Mesendoderm (in vitro differentiated cells): ENCODE measurements at regions not wholly inside any gene's neighbourhood (a gene's known extent, or its start where the extent isn't known, plus 50 kb on each side); places are given as distances from the start of the nearest gene placed in this dataset.

Source experiments
- DNase-seq: peaks from one replicate; pipeline ENCODE4 v3.0.0; 2013
- H2AK5ac ChIP-seq: 2 replicates; pipeline ENCODE4 v1.6.1; 2013; ENCODE audit warnings: low read length, inconsistent platforms
- H2BK120ac ChIP-seq: 2 replicates; pipeline ENCODE4 v1.6.1; 2013; ENCODE audit warnings: low read depth, mild to moderate bottlenecking, low read length, moderate library complexity, mixed read lengths
- H2BK15ac ChIP-seq: replicated peaks from 2 replicates; pipeline ENCODE4 v1.6.1; 2013; ENCODE audit warnings: low read depth, mild to moderate bottlenecking, moderate library complexity
- H2BK5ac ChIP-seq: 2 replicates; pipeline ENCODE4 v1.6.1; 2013; ENCODE audit warnings: low read length, inconsistent platforms
- H3K18ac ChIP-seq: 2 replicates; pipeline ENCODE4 v1.6.1; 2013; ENCODE audit warnings: mild to moderate bottlenecking, low read length, mixed read lengths
- H3K23ac ChIP-seq: one replicate; pipeline ENCODE4 v1.6.1; 2013; ENCODE audit warnings: low read length
- H3K27ac ChIP-seq: 2 replicates; pipeline ENCODE4 v1.5.1; 2013; ENCODE audit warnings: low read depth, mild to moderate bottlenecking, inconsistent platforms, low read length, moderate library complexity
- H3K27me3 ChIP-seq: 2 replicates; pipeline ENCODE4 v1.6.1; 2013; ENCODE audit warnings: low read length, control low read depth, mild to moderate bottlenecking, inconsistent platforms; ENCODE audit not compliant: insufficient read depth, poor library complexity
- H3K36me3 ChIP-seq: 2 replicates; pipeline ENCODE4 v1.6.1; 2013; ENCODE audit warnings: low read length, inconsistent platforms; ENCODE audit not compliant: control insufficient read depth, insufficient read depth
- H3K4ac ChIP-seq: one replicate; pipeline ENCODE4 v1.6.1; 2013; ENCODE audit warnings: low read depth, mild to moderate bottlenecking, low read length, moderate library complexity
- H3K4me1 ChIP-seq: 2 replicates; pipeline ENCODE4 v1.6.1; 2013; ENCODE audit warnings: low read depth, low read length, inconsistent platforms; ENCODE audit not compliant: control insufficient read depth
- H3K4me2 ChIP-seq: 2 replicates; pipeline ENCODE4 v1.6.1; 2013; ENCODE audit warnings: low read length
- H3K4me3 ChIP-seq: 2 replicates; pipeline ENCODE4 v1.5.1; 2013; ENCODE audit warnings: mild to moderate bottlenecking, low read length
- H3K56ac ChIP-seq: one replicate; pipeline ENCODE4 v1.6.1; 2013; ENCODE audit warnings: low read length
- H3K79me1 ChIP-seq: 2 replicates; pipeline ENCODE4 v1.6.1; 2013; ENCODE audit warnings: low read length, inconsistent platforms
- H3K79me2 ChIP-seq: 2 replicates; pipeline ENCODE4 v1.6.1; 2013; ENCODE audit warnings: mild to moderate bottlenecking, low read length; ENCODE audit not compliant: control insufficient read depth, insufficient read depth
- H3K9ac ChIP-seq: 2 replicates; pipeline ENCODE4 v1.6.1; 2013; ENCODE audit warnings: low read length, inconsistent platforms
- H4K5ac ChIP-seq: one replicate; pipeline ENCODE4 v1.6.1; 2013; ENCODE audit warnings: low read length
- H4K8ac ChIP-seq: one replicate; pipeline ENCODE4 v1.6.1; 2013; ENCODE audit warnings: low read depth, mild to moderate bottlenecking, control low read depth, low read length, moderate library complexity
- WGBS: extraction: QIAGEN DNeasy Blood & Tissue Kit; methylation state at CpG from one replicate; pipeline ENCODE4 v1.1.7; 2013; ENCODE audit warnings: low lambda C conversion rate, missing lambda C conversion rate; ENCODE audit not compliant: insufficient coverage; ENCODE audit errors: extremely low coverage; 5-methylcytosine and 5-hydroxymethylcytosine counted together

DNA sequence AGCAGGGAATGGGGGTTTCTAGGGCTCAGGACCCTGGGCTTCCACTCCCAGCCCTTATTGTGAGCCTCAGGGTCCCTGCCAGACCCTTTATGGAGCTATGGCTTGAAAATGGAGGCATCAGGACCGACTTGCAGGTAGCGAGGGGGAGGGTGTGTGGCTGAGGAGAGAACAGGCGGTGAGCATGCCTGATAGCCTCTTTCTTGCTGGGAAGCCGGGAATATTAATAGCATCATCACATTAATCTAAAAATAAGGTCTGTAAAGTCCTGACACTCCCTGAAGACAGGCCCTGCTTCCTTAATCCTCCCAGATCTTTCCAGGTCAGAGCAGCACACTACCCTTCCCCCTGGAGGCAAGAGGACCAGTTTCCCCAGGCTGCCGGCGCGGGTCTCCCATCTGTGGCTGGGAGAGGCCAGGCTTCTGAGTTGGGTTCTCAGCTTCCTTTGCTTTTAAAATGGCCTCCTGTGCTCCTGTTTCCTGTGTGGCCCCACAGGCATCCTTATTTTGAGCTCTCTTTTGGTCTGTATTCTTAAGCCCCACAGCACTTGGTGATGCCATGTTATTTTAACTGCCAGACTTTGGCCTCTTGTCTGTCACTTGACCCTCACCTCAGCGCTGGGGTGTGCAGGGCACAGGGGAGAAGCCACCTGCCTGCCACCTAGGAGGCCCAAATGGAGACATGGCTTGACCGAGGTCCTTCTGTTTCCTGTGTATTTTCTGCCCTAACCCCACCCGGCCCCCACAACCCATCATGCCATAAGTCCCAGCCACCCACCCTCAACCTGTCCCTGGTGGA lies 185.0 kb upstream of the TOPAZ1 start:
- Histone ChIP-seq H2AK5ac (no peak overlapping the region), H3K27ac (no peak overlapping the region), H4K8ac (no peak overlapping the region), H3K4me1 (peaks cover 5% of the 10 kb centered on the region), H3K36me3 (no peaks in the 10 kb centered on the region), H3K23ac (no peak overlapping the region), H3K4ac (no peak overlapping the region), H3K4me3 (no peak overlapping the region), H3K79me2 (no peaks in the 10 kb centered on the region), H3K27me3 (no peaks in the 10 kb centered on the region), H2BK5ac (no peak overlapping the region), H4K5ac (no peak overlapping the region), H3K9ac (no peak overlapping the region), H3K79me1 (no peaks in the 10 kb centered on the region), H3K18ac (no peak overlapping the region), H2BK15ac (no peak overlapping the region), H3K56ac (no peak overlapping the region), H2BK120ac (no peak overlapping the region), H3K4me2 (no peak overlapping the region)
- DNase-seq = no peak
- no CpG with 5 or more reads among the region's 10 CpGs for WGBS

DNA sequence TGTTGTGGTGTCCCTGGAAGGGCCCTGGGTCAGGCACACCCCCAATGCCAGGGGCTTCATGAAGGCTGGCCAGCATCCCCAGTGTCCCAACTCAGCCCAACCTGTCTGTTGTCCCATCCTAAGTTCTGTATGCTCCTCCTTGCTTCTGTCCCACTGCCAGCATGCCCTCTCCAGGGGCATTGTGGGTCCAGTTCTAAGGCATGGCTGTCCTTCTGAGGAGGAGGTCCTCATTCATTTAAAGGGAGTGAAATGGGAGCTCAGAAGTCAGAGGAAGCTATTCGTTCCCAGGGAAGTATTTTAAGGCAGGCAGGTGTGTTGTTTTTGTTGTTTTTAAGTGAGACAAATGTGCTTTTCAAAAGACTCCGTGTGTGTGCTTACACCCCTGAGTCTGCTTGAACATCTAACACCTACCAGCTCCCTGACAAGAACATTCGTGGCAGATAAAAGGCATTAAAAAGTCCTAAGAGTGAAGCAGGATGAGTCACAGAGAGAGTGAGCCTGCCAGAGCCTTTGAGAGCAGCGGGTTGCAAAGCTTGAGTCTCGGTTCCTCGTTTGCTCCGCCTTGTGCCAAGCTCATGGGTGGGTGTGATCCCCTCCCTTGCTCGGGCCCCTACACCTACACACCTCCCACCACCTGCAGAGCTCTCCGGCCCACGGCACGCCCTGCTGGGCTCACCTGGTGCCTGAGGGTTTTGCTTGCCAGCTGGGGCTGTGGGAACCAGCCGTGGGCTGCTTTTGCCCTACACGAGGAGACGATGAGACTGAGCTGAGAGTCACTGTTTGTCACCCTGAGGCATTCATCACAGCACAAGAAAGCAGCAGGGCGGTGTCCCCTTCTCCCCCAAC lies 183.4 kb upstream of the TOPAZ1 start:
- no peaks in the 10 kb centered on the region for H3K27me3 ChIP-seq
- peak; percentile 49 for DNase-seq
- H2BK5ac ChIP-seq = peak overlapping the region; percentile 30
- peak overlapping the region; percentile 43 for H3K9ac ChIP-seq
- no peak overlapping the region for H3K18ac ChIP-seq
- H3K23ac ChIP-seq = no peak overlapping the region
- WGBS = no CpG with 5 or more reads among the region's 15 CpGs
- no peak overlapping the region for H2BK15ac ChIP-seq
- no peaks in the 10 kb centered on the region for H3K79me2 ChIP-seq
- no peak overlapping the region for H3K4ac ChIP-seq
- H3K36me3 ChIP-seq = no peaks in the 10 kb centered on the region
- no peak overlapping the region for H2AK5ac ChIP-seq
- H3K4me2 ChIP-seq = no peak overlapping the region
- H3K56ac ChIP-seq = peak overlapping the region; percentile 64
- H4K8ac ChIP-seq = no peak overlapping the region
- H4K5ac ChIP-seq = no peak overlapping the region
- no peak overlapping the region for H2BK120ac ChIP-seq
- no peak overlapping the region for H3K27ac ChIP-seq
- no peaks in the 10 kb centered on the region for H3K79me1 ChIP-seq
- no peak overlapping the region for H3K4me3 ChIP-seq
- H3K4me1 ChIP-seq = peaks cover 9% of the 10 kb centered on the region

DNA sequence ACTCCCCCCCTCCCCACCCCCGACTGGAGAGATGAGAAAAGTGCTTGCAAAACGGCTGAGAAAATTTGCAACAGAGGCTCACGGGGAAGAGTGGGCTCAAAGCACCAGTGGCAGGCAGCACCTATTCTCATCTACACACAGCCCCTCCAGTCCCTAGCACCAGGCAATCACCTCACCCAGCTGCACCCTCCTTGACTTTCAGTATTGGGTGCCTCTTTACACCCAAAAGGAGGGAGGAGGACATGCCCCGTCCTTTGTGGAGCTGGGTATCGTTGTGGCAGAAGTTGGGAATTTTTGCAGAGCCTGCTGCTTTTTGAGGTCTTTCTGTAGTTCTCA lies 182.8 kb upstream of the TOPAZ1 start:
- Histone ChIP-seq H3K9ac (no peak overlapping the region), H2BK120ac (no peak overlapping the region), H3K79me2 (no peaks in the 10 kb centered on the region), H4K8ac (no peak overlapping the region), H3K4me1 (peaks cover 9% of the 10 kb centered on the region), H3K27me3 (no peaks in the 10 kb centered on the region), H3K4me2 (no peak overlapping the region), H3K27ac (no peak overlapping the region), H2BK5ac (no peak overlapping the region), H4K5ac (no peak overlapping the region), H2BK15ac (no peak overlapping the region), H3K56ac (no peak overlapping the region), H3K4ac (no peak overlapping the region), H3K18ac (no peak overlapping the region), H3K79me1 (no peaks in the 10 kb centered on the region), H2AK5ac (no peak overlapping the region), H3K23ac (no peak overlapping the region), H3K36me3 (no peaks in the 10 kb centered on the region), H3K4me3 (no peak overlapping the region)
- no peak for DNase-seq
- no CpG with 5 or more reads among the region's 5 CpGs for WGBS

DNA sequence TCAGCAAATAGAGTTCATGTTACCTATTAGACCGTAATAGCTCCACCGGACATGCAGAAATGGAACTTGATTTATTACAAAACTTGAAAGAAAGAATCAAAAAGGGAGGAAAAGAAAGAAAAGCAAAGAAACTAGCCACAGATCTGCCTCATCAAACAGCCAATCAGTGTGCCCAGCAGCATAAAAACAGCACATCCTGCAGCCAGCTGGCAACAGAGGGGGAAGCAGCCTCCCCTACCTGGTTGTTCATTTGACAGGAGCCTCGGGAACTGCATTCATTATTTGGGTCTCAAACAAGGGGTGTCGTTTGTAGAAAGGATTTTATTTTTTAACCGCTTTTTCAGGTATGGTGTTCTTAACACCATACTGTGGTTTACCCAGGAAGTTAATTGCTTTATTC lies 181.5 kb upstream of the TOPAZ1 start:
- H3K4me2 ChIP-seq = no peak overlapping the region
- no peak overlapping the region for H3K23ac ChIP-seq
- no peak overlapping the region for H3K27ac ChIP-seq
- WGBS = no CpG with 5 or more reads among the region's 5 CpGs
- no peak overlapping the region for H2BK15ac ChIP-seq
- H3K79me2 ChIP-seq = no peaks in the 10 kb centered on the region
- no peaks in the 10 kb centered on the region for H3K36me3 ChIP-seq
- no peak overlapping the region for H2BK5ac ChIP-seq
- DNase-seq = no peak
- H3K79me1 ChIP-seq = no peaks in the 10 kb centered on the region
- no peak overlapping the region for H2AK5ac ChIP-seq
- no peak overlapping the region for H4K5ac ChIP-seq
- H3K27me3 ChIP-seq = no peaks in the 10 kb centered on the region
- no peak overlapping the region for H3K56ac ChIP-seq
- H3K4me1 ChIP-seq = peaks cover 9% of the 10 kb centered on the region
- no peak overlapping the region for H2BK120ac ChIP-seq
- H3K4ac ChIP-seq = no peak overlapping the region
- H3K9ac ChIP-seq = no peak overlapping the region
- no peak overlapping the region for H4K8ac ChIP-seq
- H3K4me3 ChIP-seq = no peak overlapping the region
- no peak overlapping the region for H3K18ac ChIP-seq

DNA sequence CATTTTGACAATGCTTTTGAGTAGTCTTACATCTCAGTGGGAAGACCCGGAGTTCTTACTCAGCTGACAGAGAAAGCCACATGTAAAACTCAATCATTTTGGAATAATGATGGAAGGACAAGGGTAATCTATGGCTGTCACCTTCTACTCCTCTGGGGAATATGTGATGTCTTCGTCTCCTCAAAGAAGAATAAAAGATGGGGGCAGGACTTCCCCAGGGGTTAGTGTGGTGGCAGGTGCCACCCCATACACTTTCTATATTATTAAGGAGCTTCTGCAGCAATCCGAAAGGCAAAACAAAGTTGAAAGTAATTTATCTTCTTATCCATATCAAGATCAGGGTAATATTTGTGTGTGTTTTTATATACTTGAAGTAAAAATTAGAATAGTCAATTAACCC lies 180.4 kb upstream of the TOPAZ1 start:
- no peak overlapping the region for H3K9ac ChIP-seq
- no peak overlapping the region for H3K27ac ChIP-seq
- no peaks in the 10 kb centered on the region for H3K27me3 ChIP-seq
- H3K56ac ChIP-seq = no peak overlapping the region
- H3K4me3 ChIP-seq = no peak overlapping the region
- H4K8ac ChIP-seq = no peak overlapping the region
- H3K4ac ChIP-seq = no peak overlapping the region
- DNase-seq = no peak
- H2AK5ac ChIP-seq = no peak overlapping the region
- no peak overlapping the region for H3K18ac ChIP-seq
- H2BK15ac ChIP-seq = no peak overlapping the region
- peaks cover 9% of the 10 kb centered on the region for H3K4me1 ChIP-seq
- H2BK5ac ChIP-seq = no peak overlapping the region
- no CpG with 5 or more reads among the region's 3 CpGs for WGBS
- no peaks in the 10 kb centered on the region for H3K79me1 ChIP-seq
- H3K23ac ChIP-seq = no peak overlapping the region
- no peak overlapping the region for H3K4me2 ChIP-seq
- no peaks in the 10 kb centered on the region for H3K36me3 ChIP-seq
- H2BK120ac ChIP-seq = no peak overlapping the region
- H4K5ac ChIP-seq = no peak overlapping the region
- no peaks in the 10 kb centered on the region for H3K79me2 ChIP-seq
